ENCODE measurements at regions not wholly inside any gene's neighbourhood (a gene's known extent, or its start where the extent isn't known, plus 50 kb on each side); places are given as distances from the start of the nearest gene placed in this dataset.

DNA sequence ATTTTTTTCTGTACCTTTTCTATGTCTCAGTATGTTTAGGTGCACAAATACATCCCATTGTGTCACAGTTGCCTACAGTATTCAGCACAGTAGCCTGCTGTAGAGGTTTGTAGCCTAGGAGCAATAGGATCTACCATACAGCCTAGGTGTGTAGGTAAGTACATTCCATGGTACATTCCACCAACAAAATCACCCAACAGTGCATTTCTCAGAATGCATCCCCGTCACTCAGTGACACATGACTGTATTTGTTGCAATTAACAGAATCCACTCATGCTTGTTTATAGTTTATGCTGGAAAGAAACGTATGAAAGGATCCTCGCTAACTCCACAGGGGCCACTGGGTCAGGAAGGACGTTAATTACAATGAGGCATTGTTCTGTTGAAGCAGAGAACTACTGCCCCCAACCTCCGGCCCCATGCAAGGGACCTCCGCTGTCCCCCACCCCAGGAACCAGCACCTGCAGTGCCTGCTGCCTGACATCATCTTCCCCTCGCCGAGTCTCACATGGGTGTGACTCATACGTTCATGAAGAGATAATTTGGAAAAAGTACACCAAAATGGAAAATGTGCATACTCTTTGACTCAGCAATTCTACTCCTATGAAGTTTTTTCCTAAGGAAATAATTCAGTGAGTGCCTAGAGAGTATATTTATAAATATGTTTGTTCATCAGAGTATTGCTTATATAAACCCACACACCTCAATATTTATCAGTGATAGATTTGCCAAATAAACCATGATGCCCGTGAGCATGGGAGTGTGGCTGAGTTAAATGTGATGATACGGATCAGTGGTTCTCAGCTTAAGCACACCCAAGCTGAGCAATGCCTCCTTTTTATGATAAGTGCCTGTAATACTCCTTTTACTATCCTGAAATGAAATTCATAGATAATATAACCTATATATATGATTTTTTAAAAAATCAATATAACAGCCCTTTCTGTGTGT lies 156.4 kb upstream of the ECI2 start (continued):
- TF ChIP-seq, protein P1, sequence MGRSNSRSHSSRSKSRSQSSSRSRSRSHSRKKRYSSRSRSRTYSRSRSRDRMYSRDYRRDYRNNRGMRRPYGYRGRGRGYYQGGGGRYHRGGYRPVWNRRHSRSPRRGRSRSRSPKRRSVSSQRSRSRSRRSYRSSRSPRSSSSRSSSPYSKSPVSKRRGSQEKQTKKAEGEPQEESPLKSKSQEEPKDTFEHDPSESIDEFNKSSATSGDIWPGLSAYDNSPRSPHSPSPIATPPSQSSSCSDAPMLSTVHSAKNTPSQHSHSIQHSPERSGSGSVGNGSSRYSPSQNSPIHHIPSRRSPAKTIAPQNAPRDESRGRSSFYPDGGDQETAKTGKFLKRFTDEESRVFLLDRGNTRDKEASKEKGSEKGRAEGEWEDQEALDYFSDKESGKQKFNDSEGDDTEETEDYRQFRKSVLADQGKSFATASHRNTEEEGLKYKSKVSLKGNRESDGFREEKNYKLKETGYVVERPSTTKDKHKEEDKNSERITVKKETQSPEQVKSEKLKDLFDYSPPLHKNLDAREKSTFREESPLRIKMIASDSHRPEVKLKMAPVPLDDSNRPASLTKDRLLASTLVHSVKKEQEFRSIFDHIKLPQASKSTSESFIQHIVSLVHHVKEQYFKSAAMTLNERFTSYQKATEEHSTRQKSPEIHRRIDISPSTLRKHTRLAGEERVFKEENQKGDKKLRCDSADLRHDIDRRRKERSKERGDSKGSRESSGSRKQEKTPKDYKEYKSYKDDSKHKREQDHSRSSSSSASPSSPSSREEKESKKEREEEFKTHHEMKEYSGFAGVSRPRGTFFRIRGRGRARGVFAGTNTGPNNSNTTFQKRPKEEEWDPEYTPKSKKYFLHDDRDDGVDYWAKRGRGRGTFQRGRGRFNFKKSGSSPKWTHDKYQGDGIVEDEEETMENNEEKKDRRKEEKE (IDR thresholded peaks at IDR 0.05; ENCODE audit: borderline replicate concordance in 1 of 2, control insufficient read depth in 1 of 2, low read depth in 2 of 2, low read length in 1 of 2), result no peak
- no peak for TF ChIP-seq XRCC3 (IDR thresholded peaks at IDR 0.05)
- TF ChIP-seq KLF10 (CRISPR knock-in tag; IDR thresholded peaks at IDR 0.05), result no peak
- TF ChIP-seq, protein P2, sequence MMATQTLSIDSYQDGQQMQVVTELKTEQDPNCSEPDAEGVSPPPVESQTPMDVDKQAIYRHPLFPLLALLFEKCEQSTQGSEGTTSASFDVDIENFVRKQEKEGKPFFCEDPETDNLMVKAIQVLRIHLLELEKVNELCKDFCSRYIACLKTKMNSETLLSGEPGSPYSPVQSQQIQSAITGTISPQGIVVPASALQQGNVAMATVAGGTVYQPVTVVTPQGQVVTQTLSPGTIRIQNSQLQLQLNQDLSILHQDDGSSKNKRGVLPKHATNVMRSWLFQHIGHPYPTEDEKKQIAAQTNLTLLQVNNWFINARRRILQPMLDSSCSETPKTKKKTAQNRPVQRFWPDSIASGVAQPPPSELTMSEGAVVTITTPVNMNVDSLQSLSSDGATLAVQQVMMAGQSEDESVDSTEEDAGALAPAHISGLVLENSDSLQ (IDR thresholded peaks at IDR 0.05), result peak; percentile 30; the same call in 1 of the 2 replicates
- no peak for TF ChIP-seq MCM5 (IDR thresholded peaks at IDR 0.05; ENCODE audit: low read depth)
- TF ChIP-seq ZC3H8 (IDR thresholded peaks at IDR 0.05), result no peak
- TF ChIP-seq BRCA1 (IDR thresholded peaks at IDR 0.05), result no peak
- TF ChIP-seq BRCA1 (CRISPR knock-in tag; IDR thresholded peaks at IDR 0.05), result no peak
- no peak for TF ChIP-seq SIN3B (IDR thresholded peaks at IDR 0.05; ENCODE audit: low read depth)
- TF ChIP-seq HNRNPK (IDR thresholded peaks at IDR 0.05; ENCODE audit: low read depth, low read length, poor library complexity, severe bottlenecking), result no peak
- no peak for TF ChIP-seq MCM3 (IDR thresholded peaks at IDR 0.05)
- no peak for TF ChIP-seq ZZZ3 (IDR thresholded peaks at IDR 0.05)
- TF ChIP-seq, protein P3, sequence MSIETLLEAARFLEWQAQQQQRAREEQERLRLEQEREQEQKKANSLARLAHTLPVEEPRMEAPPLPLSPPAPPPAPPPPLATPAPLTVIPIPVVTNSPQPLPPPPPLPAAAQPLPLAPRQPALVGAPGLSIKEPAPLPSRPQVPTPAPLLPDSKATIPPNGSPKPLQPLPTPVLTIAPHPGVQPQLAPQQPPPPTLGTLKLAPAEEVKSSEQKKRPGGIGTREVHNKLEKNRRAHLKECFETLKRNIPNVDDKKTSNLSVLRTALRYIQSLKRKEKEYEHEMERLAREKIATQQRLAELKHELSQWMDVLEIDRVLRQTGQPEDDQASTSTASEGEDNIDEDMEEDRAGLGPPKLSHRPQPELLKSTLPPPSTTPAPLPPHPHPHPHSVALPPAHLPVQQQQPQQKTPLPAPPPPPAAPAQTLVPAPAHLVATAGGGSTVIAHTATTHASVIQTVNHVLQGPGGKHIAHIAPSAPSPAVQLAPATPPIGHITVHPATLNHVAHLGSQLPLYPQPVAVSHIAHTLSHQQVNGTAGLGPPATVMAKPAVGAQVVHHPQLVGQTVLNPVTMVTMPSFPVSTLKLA (conservative IDR thresholded peaks at IDR 0.05), result peak; percentile 20 to 46; a peak in 1 of 4 replicates
- TF ChIP-seq RB1 (IDR thresholded peaks at IDR 0.05; ENCODE audit: low read depth), result no peak
- no peak for TF ChIP-seq ZBED1 (IDR thresholded peaks at IDR 0.05)
- TF ChIP-seq POLR2B (IDR thresholded peaks at IDR 0.05; ENCODE audit: low read depth, partially characterized antibody), result no peak
- TF ChIP-seq NR1H2 (CRISPR knock-in tag; IDR thresholded peaks at IDR 0.05), result no peak
- TF ChIP-seq, protein P4, sequence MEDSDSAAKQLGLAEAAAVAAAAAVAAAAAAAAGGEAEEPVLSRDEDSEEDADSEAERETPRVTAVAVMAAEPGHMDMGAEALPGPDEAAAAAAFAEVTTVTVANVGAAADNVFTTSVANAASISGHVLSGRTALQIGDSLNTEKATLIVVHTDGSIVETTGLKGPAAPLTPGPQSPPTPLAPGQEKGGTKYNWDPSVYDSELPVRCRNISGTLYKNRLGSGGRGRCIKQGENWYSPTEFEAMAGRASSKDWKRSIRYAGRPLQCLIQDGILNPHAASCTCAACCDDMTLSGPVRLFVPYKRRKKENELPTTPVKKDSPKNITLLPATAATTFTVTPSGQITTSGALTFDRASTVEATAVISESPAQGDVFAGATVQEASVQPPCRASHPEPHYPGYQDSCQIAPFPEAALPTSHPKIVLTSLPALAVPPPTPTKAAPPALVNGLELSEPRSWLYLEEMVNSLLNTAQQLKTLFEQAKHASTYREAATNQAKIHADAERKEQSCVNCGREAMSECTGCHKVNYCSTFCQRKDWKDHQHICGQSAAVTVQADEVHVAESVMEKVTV (CRISPR knock-in tag; IDR thresholded peaks at IDR 0.05), result no peak
- no peak for TF ChIP-seq ZNF764 (CRISPR knock-in tag; IDR thresholded peaks at IDR 0.05; ENCODE audit: low read depth)
- no peak for TF ChIP-seq CBFA2T2 (conservative IDR thresholded peaks at IDR 0.05)
- no peak for TF ChIP-seq ZNF311 (CRISPR knock-in tag; IDR thresholded peaks at IDR 0.05)
- TF ChIP-seq PRPF4 (IDR thresholded peaks at IDR 0.05; ENCODE audit: insufficient read depth, low read depth, low read length, poor library complexity, severe bottlenecking), result no peak
- no peak for TF ChIP-seq CEBPB (tag; IDR thresholded peaks at IDR 0.05)

All from K562 (cell line).